A549 (cell line): ENCODE measurements at regions not wholly inside any gene's neighbourhood (a gene's known extent, or its start where the extent isn't known, plus 50 kb on each side); places are given as distances from the start of the nearest gene placed in this dataset.

ENCODE experiments used
- CBX8 ChIP-seq: fragments of 200-600 bp; sonication (generic); IDR thresholded peaks from 2 replicates; pipeline ENCODE4 v1.6.1; 2016
- ESRRA ChIP-seq: fragments of 150-350 bp; IDR thresholded peaks from 2 replicates; pipeline ENCODE4 v1.6.1; 2014; ENCODE audit warnings: mild to moderate bottlenecking, low read length, borderline replicate concordance
- KDM1A ChIP-seq: fragments of 200-600 bp; sonication (generic); IDR thresholded peaks from 2 replicates; pipeline ENCODE4 v1.6.1; 2016; ENCODE audit warnings: low read depth, mild to moderate bottlenecking
- MAFK ChIP-seq: fragments of 450-650 bp; IDR thresholded peaks from 2 replicates; pipeline ENCODE4 v1.6.1; 2014; ENCODE audit not compliant: partially characterized antibody
- POLR2A ChIP-seq: IDR thresholded peaks from 2 replicates; pipeline ENCODE4 v1.6.1; 2012; ENCODE audit warnings: mild to moderate bottlenecking, low read length
- RFX5 ChIP-seq: fragments of 450-650 bp; IDR thresholded peaks from 2 replicates; pipeline ENCODE4 v1.7.1; 2014; ENCODE audit warnings: antibody characterized with exemption, mild to moderate bottlenecking, moderate library complexity
- ZFP36 ChIP-seq: fragments of 450-650 bp; IDR thresholded peaks from 2 replicates; pipeline ENCODE4 v1.6.1; 2014; ENCODE audit warnings: borderline replicate concordance; ENCODE audit not compliant: partially characterized antibody
- TF ChIP-seq, protein P1 (sequence below): fragments of 150-350 bp; IDR thresholded peaks from 2 replicates; pipeline ENCODE4 v1.6.1; 2014; ENCODE audit warnings: low read depth, mild to moderate bottlenecking, low read length
- TF ChIP-seq, protein P2 (sequence below): fragments of >200 bp; sonication (Bioruptor Twin); formaldehyde crosslinking; IDR thresholded peaks from 3 replicates; pipeline ENCODE4 v1.5.1; 2016

DNA sequence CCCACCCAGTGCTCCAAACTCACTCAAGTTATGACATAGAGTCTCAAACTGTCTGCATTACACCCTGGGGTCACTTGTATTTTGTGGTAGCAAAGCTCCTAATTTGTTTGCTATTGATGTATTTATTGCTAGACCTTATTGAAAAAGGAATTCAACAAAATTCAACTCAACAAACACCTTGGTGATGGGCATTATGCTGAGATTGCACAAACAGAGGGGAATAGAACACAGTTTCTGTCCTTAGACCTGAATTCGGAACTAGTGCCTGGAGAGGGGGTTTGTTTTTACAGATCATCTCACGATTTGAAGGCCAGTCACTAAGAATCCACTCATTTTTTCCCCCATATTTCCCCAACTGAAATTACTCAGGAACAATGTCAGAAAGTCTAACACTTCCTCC lies 53.5 kb upstream of the MAPK4 start:
- TF ChIP-seq, protein P1, sequence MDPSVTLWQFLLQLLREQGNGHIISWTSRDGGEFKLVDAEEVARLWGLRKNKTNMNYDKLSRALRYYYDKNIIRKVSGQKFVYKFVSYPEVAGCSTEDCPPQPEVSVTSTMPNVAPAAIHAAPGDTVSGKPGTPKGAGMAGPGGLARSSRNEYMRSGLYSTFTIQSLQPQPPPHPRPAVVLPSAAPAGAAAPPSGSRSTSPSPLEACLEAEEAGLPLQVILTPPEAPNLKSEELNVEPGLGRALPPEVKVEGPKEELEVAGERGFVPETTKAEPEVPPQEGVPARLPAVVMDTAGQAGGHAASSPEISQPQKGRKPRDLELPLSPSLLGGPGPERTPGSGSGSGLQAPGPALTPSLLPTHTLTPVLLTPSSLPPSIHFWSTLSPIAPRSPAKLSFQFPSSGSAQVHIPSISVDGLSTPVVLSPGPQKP: no peak
- TF ChIP-seq ZFP36 (no peak), POLR2A (no peak), KDM1A (no peak), ESRRA (no peak), RFX5 (no peak), MAFK (peak; percentile 40), CBX8 (no peak)
- TF ChIP-seq, protein P2, sequence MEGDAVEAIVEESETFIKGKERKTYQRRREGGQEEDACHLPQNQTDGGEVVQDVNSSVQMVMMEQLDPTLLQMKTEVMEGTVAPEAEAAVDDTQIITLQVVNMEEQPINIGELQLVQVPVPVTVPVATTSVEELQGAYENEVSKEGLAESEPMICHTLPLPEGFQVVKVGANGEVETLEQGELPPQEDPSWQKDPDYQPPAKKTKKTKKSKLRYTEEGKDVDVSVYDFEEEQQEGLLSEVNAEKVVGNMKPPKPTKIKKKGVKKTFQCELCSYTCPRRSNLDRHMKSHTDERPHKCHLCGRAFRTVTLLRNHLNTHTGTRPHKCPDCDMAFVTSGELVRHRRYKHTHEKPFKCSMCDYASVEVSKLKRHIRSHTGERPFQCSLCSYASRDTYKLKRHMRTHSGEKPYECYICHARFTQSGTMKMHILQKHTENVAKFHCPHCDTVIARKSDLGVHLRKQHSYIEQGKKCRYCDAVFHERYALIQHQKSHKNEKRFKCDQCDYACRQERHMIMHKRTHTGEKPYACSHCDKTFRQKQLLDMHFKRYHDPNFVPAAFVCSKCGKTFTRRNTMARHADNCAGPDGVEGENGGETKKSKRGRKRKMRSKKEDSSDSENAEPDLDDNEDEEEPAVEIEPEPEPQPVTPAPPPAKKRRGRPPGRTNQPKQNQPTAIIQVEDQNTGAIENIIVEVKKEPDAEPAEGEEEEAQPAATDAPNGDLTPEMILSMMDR: no peak
